WTC11 (cell line): ENCODE measurements at regions not wholly inside any gene's neighbourhood (a gene's known extent, or its start where the extent isn't known, plus 50 kb on each side); places are given as distances from the start of the nearest gene placed in this dataset.

Experiments used
- ATAC-seq: fragments of 200-7000 bp; cut with Tn5 transposase; 2 replicates; pipeline ENCODE4 v1.10.0; 2021; ENCODE audit warnings: mild to moderate bottlenecking, moderate library complexity
- CTCF ChIA-PET: fragments of 300-600 bp; sonication (Branson Sonifier 250); formaldehyde crosslinking; loops from one replicate; lab custom pipeline; 2021; ENCODE audit warnings: antibody characterized with exemption; lab: Charles Lee
- POLR2A ChIA-PET: fragments of 350-600 bp; sonication (Branson Sonifier 250); formaldehyde crosslinking; loops from one replicate; lab custom pipeline; 2021; ENCODE audit warnings: antibody characterized with exemption; lab: Charles Lee
- DNase-seq: peaks from one replicate; pipeline ENCODE4 v3.0.0; 2021; ENCODE audit warnings: low spot score
- H3K27ac Mint-ChIP-seq: 2 replicates; pipeline ENCODE4 v1.8.0; 2021; ENCODE audit warnings: mixed read lengths
- H3K27me3 Mint-ChIP-seq: 2 replicates; pipeline ENCODE4 v1.8.0; 2021; ENCODE audit warnings: low read depth, mild to moderate bottlenecking, moderate library complexity, mixed read lengths
- H3K36me3 Mint-ChIP-seq: 2 replicates; pipeline ENCODE4 v1.8.0; 2021; ENCODE audit warnings: mixed read lengths
- H3K4me1 Mint-ChIP-seq: 2 replicates; pipeline ENCODE4 v1.8.0; 2022; ENCODE audit warnings: mixed read lengths
- H3K4me3 Mint-ChIP-seq: 2 replicates; pipeline ENCODE4 v1.8.0; 2021; ENCODE audit warnings: mild to moderate bottlenecking, moderate library complexity, mixed read lengths
- H3K9me3 Mint-ChIP-seq: 2 replicates; pipeline ENCODE4 v1.8.0; 2021; ENCODE audit warnings: mixed read lengths
- CREB1 ChIP-seq: sonication (generic); formaldehyde crosslinking; IDR thresholded peaks from 2 replicates; pipeline ENCODE4 v1.8.0; 2023; ENCODE audit warnings: mild to moderate bottlenecking, missing genetic modification reagents
- ETV6 ChIP-seq: sonication (generic); formaldehyde crosslinking; IDR thresholded peaks from 2 replicates; pipeline ENCODE4 v1.8.1; 2022; ENCODE audit warnings: mild to moderate bottlenecking, missing genetic modification reagents
- HMGXB4 ChIP-seq: sonication (generic); formaldehyde crosslinking; IDR thresholded peaks from 2 replicates; pipeline ENCODE4 v1.8.1; 2023; ENCODE audit warnings: mild to moderate bottlenecking, moderate library complexity, missing genetic modification reagents
- JAZF1 ChIP-seq: fragments of 250-450 bp; sonication (Bioruptor Pico); IDR thresholded peaks from 2 replicates; pipeline ENCODE4 v1.9.0; 2021; ENCODE audit warnings: moderate library complexity, mild to moderate bottlenecking, inconsistent platforms
- MAX ChIP-seq: sonication (generic); formaldehyde crosslinking; IDR thresholded peaks from 2 replicates; pipeline ENCODE4 v1.8.0; 2022; ENCODE audit warnings: mild to moderate bottlenecking, missing genetic modification reagents
- NR3C1 ChIP-seq: sonication (generic); formaldehyde crosslinking; conservative IDR thresholded peaks from 2 replicates; pipeline ENCODE4 v1.8.1; 2023; ENCODE audit warnings: low read depth, mild to moderate bottlenecking, missing genetic modification reagents
- PREB ChIP-seq: sonication (generic); formaldehyde crosslinking; IDR thresholded peaks from 2 replicates; pipeline ENCODE4 v1.8.1; 2022; ENCODE audit warnings: mild to moderate bottlenecking, missing genetic modification reagents, moderate library complexity, borderline replicate concordance
- RELA ChIP-seq: sonication (generic); formaldehyde crosslinking; IDR thresholded peaks from 2 replicates; pipeline ENCODE4 v1.8.1; 2022; ENCODE audit warnings: missing genetic modification reagents, mild to moderate bottlenecking, borderline replicate concordance
- RORB ChIP-seq: fragments of 250-450 bp; sonication (Bioruptor Pico); IDR thresholded peaks from 2 replicates; pipeline ENCODE4 v1.9.0; 2021; ENCODE audit warnings: mild to moderate bottlenecking
- TF ChIP-seq, protein P1 (sequence below): sonication (generic); formaldehyde crosslinking; IDR thresholded peaks from 2 replicates; pipeline ENCODE4 v1.8.1; 2022; ENCODE audit warnings: low read depth, mild to moderate bottlenecking, moderate library complexity, missing genetic modification reagents, borderline replicate concordance
- TF ChIP-seq, protein P2 (sequence below): sonication (generic); formaldehyde crosslinking; IDR thresholded peaks from 2 replicates; pipeline ENCODE4 v1.8.1; 2023; ENCODE audit warnings: mild to moderate bottlenecking, missing genetic modification reagents, borderline replicate concordance
- TF ChIP-seq, protein P3 (sequence below): fragments of 250-450 bp; sonication (Bioruptor Pico); IDR thresholded peaks from 2 replicates; pipeline ENCODE4 v1.9.0; 2021; ENCODE audit warnings: moderate library complexity, mild to moderate bottlenecking, inconsistent platforms, borderline replicate concordance

DNA sequence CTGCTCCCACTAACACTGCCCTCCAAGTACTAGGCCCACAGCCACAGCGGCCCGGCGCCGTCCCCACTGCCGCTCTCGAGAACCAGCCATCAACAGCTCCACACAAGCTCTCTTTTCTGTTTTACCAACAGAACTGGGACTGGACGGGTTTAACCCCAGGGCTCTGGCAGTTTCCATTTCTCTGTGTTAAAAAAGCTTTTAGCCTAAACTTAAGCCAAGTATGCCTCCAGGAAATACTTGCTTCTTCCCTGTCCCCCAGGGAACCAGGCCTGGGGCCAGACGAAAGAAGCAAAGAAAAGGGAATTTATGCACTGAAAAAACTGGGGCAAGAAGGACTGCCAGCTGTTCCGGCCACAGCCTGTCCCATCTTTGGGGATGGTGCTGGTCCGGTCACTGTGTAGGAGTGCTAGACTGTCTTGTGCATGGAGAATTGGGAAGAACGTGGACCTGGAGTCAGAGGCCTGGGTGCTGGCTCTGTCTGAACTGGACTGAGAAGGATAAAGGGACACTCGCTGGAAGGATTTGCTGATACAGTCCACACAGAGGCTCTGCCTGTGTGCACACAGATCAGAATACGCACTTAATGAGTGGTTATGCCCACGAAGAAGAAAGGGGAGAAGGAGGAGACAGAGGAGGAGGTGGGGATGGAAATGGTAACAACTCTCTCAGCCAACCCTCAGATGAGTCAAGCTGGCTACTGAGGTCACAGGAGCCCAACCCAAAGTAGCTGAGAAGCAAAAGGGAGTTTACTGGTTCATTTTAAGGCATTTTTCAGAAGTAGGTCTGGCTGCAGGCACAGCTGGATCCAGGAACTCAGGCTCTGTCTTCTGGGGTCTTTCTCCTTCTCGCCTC, 254.4 kb upstream of the PMEPA1 start:
- DNase-seq (no peak), ATAC-seq (no peak)
- Mint-ChIP-seq H3K36me3 (no peaks in the 10 kb centered on the region), H3K4me1 (no peaks in the 10 kb centered on the region; the same call in 1 of the 2 replicates), H3K9me3 (peaks cover 9% of the 10 kb centered on the region), H3K27ac (no peak overlapping the region), H3K4me3 (no peak overlapping the region), H3K27me3 (peaks cover 3% of the 10 kb centered on the region; the same call in 1 of the 2 replicates)
- CTCF ChIA-PET = interaction anchor here (1.1 kb wide), 1 partner anchor 342 kb away, joined by 3 read pairs; no protein-coding TSS in a partner anchor
- TF ChIP-seq JAZF1 (no peak), RELA (no peak)
- TF ChIP-seq, protein P1, sequence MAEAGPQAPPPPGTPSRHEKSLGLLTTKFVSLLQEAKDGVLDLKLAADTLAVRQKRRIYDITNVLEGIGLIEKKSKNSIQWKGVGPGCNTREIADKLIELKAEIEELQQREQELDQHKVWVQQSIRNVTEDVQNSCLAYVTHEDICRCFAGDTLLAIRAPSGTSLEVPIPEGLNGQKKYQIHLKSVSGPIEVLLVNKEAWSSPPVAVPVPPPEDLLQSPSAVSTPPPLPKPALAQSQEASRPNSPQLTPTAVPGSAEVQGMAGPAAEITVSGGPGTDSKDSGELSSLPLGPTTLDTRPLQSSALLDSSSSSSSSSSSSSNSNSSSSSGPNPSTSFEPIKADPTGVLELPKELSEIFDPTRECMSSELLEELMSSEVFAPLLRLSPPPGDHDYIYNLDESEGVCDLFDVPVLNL (CRISPR knock-in tag) = no peak
- POLR2A ChIA-PET = no interaction called here

GRCh38 chr20:57960803-57961575, 251.2 kb upstream of the PMEPA1 start:
- no peak overlapping the region for H3K4me3 Mint-ChIP-seq
- no peak for DNase-seq
- no peaks in the 10 kb centered on the region for H3K36me3 Mint-ChIP-seq
- H3K27ac Mint-ChIP-seq = peak overlapping the region; percentile 81; the same call in 1 of the 2 replicates
- CTCF ChIA-PET = interaction anchor here (0.8 kb wide), 1 partner anchor 307 kb away, joined by 3 read pairs; no protein-coding TSS in a partner anchor
- ATAC-seq = no peak
- peaks cover under 1% of the 10 kb centered on the region for H3K9me3 Mint-ChIP-seq
- TF ChIP-seq RORB (CRISPR knock-in tag) = no peak
- no peak for TF ChIP-seq HMGXB4 (CRISPR knock-in tag)
- TF ChIP-seq CREB1 (CRISPR knock-in tag) = no peak
- TF ChIP-seq, protein P2, sequence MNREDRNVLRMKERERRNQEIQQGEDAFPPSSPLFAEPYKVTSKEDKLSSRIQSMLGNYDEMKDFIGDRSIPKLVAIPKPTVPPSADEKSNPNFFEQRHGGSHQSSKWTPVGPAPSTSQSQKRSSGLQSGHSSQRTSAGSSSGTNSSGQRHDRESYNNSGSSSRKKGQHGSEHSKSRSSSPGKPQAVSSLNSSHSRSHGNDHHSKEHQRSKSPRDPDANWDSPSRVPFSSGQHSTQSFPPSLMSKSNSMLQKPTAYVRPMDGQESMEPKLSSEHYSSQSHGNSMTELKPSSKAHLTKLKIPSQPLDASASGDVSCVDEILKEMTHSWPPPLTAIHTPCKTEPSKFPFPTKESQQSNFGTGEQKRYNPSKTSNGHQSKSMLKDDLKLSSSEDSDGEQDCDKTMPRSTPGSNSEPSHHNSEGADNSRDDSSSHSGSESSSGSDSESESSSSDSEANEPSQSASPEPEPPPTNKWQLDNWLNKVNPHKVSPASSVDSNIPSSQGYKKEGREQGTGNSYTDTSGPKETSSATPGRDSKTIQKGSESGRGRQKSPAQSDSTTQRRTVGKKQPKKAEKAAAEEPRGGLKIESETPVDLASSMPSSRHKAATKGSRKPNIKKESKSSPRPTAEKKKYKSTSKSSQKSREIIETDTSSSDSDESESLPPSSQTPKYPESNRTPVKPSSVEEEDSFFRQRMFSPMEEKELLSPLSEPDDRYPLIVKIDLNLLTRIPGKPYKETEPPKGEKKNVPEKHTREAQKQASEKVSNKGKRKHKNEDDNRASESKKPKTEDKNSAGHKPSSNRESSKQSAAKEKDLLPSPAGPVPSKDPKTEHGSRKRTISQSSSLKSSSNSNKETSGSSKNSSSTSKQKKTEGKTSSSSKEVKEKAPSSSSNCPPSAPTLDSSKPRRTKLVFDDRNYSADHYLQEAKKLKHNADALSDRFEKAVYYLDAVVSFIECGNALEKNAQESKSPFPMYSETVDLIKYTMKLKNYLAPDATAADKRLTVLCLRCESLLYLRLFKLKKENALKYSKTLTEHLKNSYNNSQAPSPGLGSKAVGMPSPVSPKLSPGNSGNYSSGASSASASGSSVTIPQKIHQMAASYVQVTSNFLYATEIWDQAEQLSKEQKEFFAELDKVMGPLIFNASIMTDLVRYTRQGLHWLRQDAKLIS (CRISPR knock-in tag) = no peak
- no peak for TF ChIP-seq NR3C1 (CRISPR knock-in tag)
- TF ChIP-seq MAX (CRISPR knock-in tag) = no peak
- TF ChIP-seq ETV6 (CRISPR knock-in tag) = no peak
- TF ChIP-seq, protein P3, sequence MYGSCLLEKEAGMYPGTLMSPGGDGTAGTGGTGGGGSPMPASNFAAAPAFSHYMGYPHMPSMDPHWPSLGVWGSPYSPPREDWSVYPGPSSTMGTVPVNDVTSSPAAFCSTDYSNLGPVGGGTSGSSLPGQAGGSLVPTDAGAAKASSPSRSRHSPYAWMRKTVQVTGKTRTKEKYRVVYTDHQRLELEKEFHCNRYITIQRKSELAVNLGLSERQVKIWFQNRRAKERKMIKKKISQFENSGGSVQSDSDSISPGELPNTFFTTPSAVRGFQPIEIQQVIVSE (CRISPR knock-in tag) = no peak
- TF ChIP-seq PREB (CRISPR knock-in tag) = no peak
- TF ChIP-seq, all 79 proteins: peak for 0
- no peaks in the 10 kb centered on the region; the same call in 1 of the 2 replicates for H3K27me3 Mint-ChIP-seq
- POLR2A ChIA-PET = no interaction called here
- H3K4me1 Mint-ChIP-seq = no peaks in the 10 kb centered on the region; the same call in 1 of the 2 replicates
